ENCODE measurements at regions not wholly inside any gene's neighbourhood (a gene's known extent, or its start where the extent isn't known, plus 50 kb on each side); places are given as distances from the start of the nearest gene placed in this dataset.

DNA sequence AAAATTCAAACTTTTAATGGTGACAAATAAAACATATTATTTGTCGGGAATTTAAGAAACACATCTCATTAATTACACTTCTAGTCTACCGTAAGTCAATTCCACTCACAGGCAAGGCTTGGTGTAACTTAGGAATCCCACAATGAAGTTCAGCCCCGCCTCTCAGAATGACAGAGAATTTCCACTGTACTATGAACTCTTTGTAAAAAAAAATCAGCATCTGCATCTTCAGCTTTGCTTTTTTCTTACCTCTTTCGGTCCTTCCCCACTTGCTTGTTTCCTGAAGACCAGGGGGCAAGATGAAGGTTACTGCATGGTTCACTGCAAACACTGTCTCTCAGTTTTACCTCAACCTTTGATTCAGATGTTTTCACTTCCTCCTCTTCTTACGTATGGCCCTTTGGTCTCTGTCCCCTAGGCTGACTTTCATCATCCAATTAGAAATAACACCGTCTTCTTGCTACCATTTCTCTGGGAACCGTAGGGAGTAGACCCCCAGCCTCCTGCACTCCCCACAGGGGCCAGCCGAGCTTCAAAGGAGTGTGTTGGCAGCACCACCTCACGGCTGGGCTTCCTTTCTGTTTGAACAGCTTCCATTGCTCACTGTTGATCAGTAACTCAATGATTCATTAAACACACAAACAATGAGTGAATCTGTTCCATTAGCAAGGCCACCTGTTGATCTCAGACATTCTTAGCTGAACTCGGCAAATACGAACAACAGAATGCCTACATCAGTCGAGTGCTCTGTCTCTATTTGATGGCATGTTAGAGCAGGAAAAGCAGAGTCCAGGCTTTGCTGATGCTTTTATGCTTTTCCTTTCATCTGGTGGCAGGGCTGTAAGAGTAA, 343.0 kb downstream of the BMP4 start:
- peak; percentile 68 for DNase-seq (ENCODE audit: low spot score)

GRCh38 chr14:53610947-53611346, 345.7 kb downstream of the BMP4 start:
- DNase-seq (ENCODE audit: low spot score): no peak

DNA sequence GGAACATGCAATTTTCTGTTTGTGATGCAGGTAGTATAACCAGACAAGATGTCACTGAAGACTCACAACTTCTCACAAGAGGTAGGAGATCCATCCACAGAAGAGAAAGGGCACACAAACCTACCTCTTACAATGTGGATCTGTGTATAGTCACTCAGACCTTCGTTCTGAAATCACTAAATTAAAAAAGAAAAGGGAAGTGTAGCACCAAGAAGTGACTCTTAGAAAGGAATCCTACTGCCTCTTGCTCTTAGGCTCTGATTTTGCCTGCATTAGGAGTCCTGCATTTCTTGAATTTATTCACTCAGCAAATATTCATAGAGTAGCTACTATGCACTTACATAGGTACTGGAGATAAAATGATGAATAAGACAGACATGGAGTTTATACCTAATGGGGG, 347.6 kb downstream of the BMP4 start:
- DNase-seq (ENCODE audit: low spot score): no peak

- no peak for DNase-seq (ENCODE audit: low spot score)
These were observed 348.3 kb downstream of the BMP4 start for GRCh38 chr14:53608369-53608768.

GRCh38 chr14:53606203-53606602, 350.4 kb downstream of the BMP4 start:
- DNase-seq (ENCODE audit: low spot score): no peak

DNA sequence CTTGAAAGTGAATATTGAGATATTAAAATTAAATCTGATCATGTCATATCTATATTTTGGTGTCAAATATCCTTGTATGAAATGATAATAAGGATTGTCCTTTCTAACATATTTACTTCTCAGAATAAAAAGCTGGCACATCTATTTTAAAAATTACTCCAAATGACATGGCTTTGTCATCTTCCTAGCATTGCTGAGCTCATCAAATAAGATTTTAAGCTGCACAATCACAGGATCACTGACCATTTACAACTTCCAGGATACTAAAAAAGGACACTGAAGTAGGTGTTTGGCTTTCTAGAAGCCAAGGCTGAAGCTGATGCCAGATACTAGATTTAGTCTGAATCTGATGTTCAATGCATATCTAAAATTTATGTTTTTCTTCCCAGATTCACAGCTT, 351.1 kb downstream of the BMP4 start:
- DNase-seq (ENCODE audit: low spot score): no peak

- DNase-seq (ENCODE audit: low spot score): no peak
These were observed 352.6 kb downstream of the BMP4 start for GRCh38 chr14:53603994-53604393.

- DNase-seq (ENCODE audit: low spot score): no peak
These were observed 355.2 kb downstream of the BMP4 start for GRCh38 chr14:53601409-53601808.

DNA sequence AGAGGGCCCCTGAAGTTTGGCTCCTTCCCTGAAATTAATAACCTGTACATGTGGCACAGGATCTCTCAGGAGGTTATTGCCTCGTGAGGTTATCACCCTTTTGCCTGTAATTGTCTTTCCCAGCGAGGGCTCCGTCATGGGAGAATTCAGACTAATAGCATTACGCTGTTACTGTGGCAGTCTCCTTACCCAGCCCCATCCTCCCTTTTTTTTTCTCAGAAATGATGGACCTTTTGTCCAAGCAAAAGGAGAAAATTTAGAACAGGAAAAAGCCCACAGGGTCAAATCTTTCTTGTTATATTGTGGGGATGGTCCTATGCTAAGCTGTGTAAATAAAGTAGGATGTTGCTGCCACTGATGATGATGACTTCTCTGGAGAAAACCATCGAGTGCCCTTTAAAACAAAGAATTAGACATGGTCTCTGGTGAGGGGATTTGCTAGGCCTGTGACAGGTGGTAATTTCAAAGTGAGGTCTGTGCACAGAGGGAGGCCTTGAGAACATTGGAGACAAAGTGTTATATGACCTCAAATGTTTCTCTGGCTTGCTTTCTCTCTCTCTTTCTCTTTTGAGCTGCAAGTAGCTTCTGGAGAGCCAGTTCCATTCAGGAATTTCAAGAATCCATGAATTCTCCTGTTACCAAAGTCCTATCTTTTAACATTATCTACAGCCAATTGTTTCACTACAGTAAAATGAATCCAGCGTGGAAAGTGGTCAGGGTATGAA, 357.2 kb downstream of the BMP4 start:
- DNase-seq (ENCODE audit: low spot score): no peak

DNA sequence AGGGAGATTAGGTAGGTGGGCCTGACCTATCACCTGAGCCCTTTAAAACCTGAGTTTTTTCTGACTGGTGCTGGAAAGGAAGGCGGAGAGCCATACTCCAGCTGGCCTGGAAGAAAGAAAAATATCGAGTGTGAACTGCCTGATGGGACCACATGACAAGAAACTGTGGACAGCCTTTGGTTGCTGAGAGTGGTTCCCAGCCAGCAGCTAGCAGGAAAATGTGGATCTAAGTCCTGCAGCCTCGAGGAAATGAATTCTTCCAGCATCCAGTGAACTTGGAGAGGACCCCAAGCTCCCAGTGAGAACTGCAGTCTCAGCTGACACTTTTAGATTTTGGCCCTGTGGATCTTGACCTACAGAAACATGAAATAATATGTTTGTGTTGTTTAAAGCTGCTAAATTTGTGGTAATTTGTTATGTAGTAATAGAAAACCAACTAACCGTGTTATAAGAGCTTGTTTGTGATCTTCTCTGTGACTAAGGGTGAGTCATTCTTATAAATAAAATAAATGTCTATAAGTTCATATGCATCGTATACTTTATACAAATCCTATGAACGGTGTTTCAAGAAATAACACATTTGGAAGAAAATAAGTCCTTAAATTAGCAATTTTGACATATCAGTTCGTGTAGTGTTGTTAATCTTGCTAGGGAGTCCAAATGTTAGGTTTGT, 359.6 kb downstream of the BMP4 start:
- no peak for DNase-seq (ENCODE audit: low spot score)

DNA sequence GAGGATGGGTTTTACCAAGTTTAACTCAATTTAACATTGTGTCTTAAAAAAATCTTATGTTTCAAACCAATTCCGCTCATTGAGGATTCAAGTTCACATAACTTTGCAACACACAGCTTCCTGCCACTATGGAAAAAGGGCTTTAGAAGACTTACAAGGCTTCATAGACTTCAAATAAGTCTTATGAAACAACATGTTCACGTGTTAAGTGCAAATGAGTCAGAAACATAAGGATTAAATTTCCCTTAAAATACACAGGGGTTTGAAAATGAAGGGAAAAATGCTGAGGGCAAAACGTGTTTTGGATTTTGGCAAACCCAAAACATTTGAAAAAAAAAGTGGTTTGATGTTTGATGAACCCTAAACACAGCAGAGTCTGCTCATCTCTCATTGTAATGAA, 364.8 kb downstream of the BMP4 start:
- DNase-seq (ENCODE audit: low spot score): no peak

GRCh38 chr14:53581504-53581903, 375.1 kb downstream of the BMP4 start:
- DNase-seq (ENCODE audit: low spot score): no peak

DNA sequence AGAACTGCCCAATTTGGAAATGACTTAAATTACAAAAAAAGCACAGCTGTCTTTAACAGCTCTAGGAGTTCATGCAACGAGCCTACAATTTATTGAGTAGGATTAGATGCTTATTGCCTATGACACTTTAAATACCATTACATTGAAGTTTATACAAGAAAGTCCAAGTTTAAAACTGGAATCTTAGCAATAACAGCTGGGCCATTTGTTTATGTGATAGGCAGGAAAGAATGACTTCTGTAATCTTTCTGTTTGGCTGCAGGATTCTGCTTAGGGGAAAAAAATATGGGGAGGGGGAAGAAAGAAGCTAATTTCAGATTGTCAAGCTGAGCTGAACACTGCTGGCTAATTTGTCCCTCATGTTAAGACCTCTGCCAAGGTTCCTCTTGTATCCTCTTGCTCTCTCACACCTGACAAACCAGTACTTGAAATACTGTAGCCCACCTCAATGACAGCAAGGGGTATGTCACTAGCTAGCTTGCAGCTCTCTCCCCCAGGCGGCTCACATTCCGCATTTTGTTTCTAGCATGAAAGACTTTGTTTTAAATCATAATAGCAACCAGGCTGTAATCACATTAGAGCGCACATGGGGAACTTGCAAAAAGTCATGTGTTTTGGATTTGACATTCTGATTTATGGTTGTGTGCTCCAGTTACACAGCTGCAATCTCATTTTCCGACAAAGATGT, 384.8 kb downstream of the BMP4 start:
- no peak for DNase-seq (ENCODE audit: low spot score)

DNA sequence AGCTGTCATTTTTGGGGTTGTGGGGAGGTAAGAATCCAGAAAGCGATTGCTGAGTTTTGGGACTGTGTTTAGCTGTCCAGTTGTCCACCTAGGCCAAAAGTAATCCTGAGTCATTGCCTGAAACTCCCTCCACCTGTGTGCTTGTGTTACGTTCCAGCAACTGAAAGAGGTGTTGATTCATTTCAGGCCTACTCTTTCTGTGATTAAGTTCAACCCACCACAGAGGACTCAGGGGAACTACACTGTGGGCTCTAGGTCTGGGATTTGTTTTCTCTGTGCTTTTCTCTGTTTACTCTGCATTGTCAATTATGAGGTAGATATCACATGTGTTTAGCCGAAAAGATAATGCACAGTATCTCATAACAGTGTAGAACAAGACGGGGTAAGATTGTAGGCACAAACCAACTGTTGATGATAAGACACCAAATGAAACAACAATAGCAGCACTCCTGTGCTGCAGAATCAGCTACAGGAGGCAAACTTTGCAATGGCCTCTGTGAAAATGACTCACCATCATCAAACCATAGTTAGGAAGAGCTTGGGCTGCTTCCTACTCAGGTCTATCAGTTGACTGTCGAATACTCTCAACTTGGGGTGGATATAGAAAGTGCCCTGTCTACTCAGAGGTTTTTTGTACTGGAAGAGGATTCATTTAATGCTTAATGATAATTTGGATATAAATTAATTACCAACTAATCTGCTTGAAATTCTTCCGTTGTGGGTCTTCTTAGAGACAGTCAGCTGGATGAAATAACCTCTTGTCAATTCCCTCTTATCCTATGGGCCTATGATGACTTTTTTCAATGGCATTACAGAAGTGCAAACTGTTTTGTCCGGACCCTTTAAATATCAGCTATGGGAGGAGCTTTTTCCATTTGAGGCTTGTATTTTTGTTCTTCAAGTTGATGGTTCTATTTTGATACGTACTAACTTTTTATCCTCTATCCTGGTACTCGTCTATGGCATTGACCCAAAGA, 385.9 kb downstream of the BMP4 start:
- DNase-seq (ENCODE audit: low spot score): no peak

DNA sequence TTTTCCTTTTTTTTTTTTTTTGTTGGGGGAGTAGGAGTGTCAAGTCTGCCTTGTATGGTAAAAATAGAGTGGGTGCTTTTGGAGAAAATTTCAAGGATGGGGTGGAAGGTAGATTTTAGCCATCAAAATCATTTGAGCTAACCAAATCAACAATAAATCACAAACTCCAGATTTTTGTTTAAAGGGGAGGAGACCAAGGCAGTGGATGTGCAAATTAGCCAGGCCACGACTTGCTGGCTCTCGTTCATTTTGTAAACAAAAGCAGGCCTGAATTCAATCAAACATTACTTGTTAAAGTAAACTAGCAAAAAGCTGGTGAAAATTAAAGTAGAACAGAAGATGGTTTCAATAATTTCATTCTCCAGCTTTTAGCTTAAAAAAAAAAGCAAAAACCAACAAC, 387.2 kb downstream of the BMP4 start:
- no peak for DNase-seq (ENCODE audit: low spot score)

- no peak for DNase-seq (ENCODE audit: low spot score)
These were observed 389.3 kb downstream of the BMP4 start for GRCh38 chr14:53567236-53567780.

DNA sequence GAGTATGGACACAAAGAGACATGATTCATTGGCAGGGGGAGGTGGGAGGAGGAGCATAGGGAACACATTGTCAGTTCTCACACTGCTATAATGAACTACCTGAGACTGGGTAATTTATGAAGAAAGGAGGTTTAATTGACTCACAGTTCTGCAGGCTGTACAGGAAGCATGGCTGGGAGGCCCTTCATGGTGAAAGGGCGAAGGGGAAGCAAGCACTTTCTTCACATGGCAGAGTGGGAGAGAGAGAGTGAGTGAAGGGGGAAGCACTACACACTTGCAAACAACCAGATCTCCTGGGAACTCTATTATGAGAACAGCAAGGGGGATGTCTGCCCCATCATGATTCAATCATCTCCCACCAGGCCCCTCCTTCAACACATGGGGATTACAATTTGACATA, 391.8 kb downstream of the BMP4 start:
- DNase-seq (ENCODE audit: low spot score): no peak

DNA sequence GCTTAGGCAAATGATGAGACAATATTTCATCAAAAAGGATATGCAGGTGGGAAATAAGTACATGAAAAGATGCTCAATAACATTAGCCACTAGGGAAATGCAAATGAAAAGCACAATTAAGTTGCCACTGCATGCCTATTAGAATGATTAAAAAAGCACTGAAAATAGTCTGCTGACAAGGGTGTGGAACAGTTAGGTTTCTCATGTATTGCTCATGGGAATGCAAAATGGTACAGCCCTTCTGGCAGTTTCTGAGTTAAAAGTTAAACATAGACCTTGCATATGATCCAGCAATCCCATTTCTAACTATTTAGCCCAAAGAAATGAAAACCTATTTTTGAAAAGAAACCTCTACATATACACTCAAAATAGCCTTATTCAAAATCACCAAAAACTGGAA, 393.0 kb downstream of the BMP4 start:
- DNase-seq (ENCODE audit: low spot score): no peak

DNA sequence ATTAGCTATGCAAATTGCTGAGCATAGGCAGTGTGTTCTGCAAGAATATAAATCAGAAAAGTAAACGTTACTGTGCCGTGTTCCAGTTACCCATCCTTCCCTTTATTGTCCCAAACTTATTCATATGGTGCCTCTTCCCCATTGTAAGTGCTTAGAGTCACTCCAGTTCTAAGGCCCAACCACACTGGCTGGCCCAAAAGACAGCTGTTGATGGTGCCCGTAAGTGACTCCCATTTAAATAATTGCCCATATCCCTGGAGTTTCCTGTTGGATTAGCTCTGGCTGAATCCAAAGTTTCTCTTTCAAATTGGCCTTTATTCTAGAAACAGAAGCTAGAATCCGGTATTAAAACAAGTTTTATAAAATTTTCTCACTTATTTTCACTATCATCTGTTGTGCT, 400.1 kb upstream of the DDHD1 start:
- no peak for DNase-seq (ENCODE audit: low spot score)

DNA sequence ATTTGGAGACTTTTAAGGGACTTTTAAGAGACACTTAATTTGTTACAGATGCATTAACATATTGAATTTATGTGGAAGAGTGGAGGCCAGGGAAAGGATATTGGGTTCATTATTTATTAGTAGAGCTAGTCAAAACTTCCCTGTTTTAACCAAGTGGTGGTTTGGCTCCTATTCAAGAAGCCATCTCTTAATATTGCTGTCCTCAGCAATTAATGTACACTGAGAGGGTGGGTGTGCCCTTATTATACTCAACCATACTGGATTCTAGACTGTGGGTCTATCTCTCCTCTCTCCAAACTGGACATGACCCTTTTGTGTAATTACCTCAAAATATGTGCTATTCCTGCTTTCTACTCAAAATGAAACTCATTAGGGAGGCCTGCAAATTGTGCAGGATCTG, 398.7 kb upstream of the DDHD1 start:
- DNase-seq (ENCODE audit: low spot score): no peak

- DNase-seq (ENCODE audit: low spot score): no peak
These were observed 397.7 kb upstream of the DDHD1 start for GRCh38 chr14:53550776-53551175.
